ENCODE measurements at regions not wholly inside any gene's neighbourhood (a gene's known extent, or its start where the extent isn't known, plus 50 kb on each side); places are given as distances from the start of the nearest gene placed in this dataset.
A peak's percentile ranks its signal among the peaks of the same experiment; 100 is the strongest.
"Not testable (repeated sequence)": the region's sequence is repeated elsewhere in the genome, so short reads cannot be mapped to it uniquely, and the experiment has no call there.

DNA sequence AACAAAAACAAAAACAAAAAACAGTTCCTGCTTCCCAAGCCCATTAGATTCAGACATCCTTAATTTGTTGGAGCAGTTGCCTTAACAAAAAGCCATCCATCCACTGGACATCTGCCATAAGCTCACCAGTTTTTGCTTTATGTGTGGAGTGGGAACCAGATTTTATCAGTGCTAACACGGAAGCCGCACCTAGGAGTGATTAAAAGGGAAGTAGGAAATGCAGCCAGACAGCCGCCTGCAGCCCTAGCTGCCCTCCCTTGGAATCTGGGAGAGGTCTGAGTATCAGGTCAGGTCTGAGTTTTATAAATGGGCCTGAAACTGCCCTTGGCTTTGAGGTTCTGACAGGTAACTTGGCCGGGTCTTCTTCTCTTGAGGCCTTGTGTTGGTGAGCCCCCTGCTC is 106.6 kb upstream of the MTLN start:
- not testable (repeated sequence) for H3K4me3 ChIP-seq, H3K27me3 ChIP-seq, H3K9me3 ChIP-seq, H3K4me1 ChIP-seq, DNase-seq, H3K36me3 ChIP-seq, H3K27ac ChIP-seq

DNA sequence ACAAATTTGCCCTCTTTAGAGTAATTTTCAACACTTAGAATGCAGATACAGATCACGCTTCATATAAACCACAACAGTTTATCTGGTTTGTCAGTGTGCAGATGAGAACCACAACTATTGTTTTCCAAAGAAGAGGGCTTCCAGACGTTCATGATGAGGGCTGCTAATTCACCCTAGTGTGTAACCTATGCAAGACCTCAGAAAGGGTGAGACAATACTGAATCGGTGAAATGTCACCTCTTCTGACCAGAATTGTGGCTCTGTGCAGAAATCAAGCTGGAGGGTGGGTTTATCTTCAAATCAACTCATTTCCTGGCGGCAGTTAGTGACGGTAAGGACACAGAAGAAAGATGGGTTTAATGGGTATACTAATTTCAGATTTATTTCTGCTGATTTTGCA is 105.0 kb upstream of the MTLN start:
- not testable (repeated sequence) for H3K36me3 ChIP-seq, H3K4me3 ChIP-seq, H3K27ac ChIP-seq, H3K4me1 ChIP-seq, H3K9me3 ChIP-seq, H3K27me3 ChIP-seq, DNase-seq

DNA sequence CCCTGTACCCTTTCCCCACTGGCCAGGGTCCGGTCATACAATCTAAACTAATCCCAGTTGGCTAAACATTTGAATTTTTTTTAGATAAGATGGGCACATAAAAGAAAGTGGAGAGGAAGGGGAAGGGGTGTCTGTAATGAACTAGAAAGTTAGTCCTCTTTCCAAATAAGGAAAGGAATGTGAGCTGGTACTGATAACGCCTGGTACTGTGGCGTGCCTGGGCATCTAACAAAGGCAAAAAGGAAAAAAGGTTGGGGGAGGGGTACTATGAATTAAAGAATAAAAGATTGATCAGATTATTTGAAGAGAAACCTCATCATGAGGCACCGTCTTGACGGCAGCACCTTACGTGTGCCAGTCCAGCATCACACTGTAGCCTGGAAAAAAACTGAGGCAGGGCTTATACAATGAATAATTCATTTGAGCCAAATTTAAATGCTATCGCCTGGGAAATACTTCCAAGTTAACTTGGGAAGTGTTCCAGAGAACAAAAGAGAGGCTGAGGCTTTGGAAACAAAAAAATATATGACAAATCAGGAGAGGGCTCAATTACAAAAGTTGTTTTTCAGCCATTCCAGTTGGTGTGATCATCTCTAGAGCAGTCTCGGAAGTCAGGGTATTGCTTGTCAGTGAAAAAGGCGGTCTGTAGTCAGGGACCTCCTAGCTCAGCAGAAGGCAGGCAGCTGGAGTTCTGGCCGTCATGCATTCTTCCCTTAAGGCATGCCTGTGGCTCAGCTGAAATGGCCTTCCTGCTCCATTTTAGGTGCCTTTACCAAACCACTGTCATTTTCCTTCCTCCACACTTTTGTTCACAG is 103.9 kb upstream of the MTLN start:
- not testable (repeated sequence) for DNase-seq, H3K27ac ChIP-seq

DNA sequence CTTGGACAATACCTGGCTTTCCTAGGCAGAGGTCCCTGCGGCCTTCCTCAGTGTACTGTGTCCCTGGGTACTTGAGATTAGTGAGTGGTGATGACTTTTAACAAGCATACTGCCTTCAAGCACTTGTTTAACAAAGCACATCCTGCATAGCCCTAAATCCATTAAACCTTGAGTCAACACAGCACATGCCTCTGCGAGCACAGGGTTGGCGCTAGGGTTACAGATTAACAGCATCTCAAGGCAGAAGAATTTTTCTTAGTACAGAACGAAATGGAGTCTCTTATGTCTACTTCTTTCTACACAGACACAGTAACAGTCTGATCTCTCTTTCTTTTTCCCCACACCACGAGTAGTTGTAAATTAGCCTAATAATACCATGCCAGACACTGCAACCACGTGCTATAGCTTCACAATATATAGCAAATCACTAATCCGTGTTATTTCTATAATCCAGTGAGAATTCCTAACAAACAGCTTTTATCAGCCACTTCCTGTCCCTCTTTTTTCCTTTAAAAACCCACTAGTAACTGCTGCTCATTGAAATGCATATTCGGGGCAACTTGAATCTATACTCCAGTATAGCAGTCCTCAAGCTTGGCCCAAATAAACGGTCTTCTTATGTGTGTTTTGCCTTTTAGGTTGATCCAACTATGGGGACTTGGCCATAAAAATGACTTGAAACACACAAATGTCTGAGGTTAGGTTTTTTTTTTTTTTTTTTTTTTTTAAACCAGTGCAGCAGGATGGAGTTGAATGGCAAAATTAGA is 102.9 kb upstream of the MTLN start:
- not testable (repeated sequence) for H3K27me3 ChIP-seq, DNase-seq, H3K27ac ChIP-seq, H3K9me3 ChIP-seq, H3K36me3 ChIP-seq, H3K4me3 ChIP-seq, H3K4me1 ChIP-seq

More for the DNA sequence above, 103.9 kb upstream of the MTLN start:
- not testable (repeated sequence) for H3K4me3 ChIP-seq, H3K36me3 ChIP-seq, H3K27me3 ChIP-seq, H3K9me3 ChIP-seq, H3K4me1 ChIP-seq

DNA sequence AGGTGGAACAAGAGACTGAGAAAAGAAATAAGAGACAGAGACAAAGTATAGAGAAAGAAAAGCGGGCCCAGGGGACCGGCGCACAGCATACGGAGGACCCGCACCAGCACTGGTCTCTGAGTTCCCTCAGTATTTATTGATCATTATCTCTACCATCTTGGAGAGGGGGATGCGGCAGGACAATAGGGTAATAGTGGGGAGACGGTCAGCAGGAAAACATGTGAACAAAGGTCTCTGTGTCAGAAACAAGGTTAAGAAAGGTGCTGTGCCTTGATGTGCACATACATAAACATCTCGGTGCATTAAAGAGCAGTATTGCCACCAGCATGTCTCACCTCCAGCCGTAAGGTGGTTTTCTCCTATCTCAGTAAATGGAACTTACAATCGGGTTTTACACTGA is 102.1 kb upstream of the MTLN start:
- H3K4me1 ChIP-seq: not testable (repeated sequence)

DNA sequence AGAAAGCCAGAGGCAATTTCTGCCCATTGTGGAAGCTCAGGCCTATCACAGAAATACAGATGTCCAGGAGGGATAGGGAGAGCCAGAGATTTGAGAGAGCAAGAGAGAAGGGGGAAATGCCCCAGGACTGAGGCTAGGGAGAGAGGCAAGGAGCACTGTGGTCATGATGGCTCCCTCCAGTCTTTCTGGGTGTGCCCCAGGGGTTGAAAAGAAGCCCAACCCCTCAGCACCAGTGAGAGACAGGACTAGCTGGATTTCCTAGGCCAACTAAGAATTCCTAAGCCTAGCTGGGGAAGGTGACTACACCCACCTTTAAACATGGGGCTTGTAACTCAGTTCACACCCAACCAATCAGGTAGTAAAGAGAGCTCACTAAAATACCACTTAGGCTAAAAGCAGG is 100.7 kb upstream of the MTLN start:
- DNase-seq, H3K27ac ChIP-seq, H3K4me3 ChIP-seq, H3K9me3 ChIP-seq, H3K4me1 ChIP-seq, H3K27me3 ChIP-seq, H3K36me3 ChIP-seq: not testable (repeated sequence)

More for the DNA sequence above, 102.1 kb upstream of the MTLN start:
- not testable (repeated sequence) for DNase-seq, H3K36me3 ChIP-seq, H3K4me3 ChIP-seq, H3K27me3 ChIP-seq, H3K9me3 ChIP-seq
- peak overlapping the region in 2 of 4 donors; percentile 52 to 59 for H3K27ac ChIP-seq

DNA sequence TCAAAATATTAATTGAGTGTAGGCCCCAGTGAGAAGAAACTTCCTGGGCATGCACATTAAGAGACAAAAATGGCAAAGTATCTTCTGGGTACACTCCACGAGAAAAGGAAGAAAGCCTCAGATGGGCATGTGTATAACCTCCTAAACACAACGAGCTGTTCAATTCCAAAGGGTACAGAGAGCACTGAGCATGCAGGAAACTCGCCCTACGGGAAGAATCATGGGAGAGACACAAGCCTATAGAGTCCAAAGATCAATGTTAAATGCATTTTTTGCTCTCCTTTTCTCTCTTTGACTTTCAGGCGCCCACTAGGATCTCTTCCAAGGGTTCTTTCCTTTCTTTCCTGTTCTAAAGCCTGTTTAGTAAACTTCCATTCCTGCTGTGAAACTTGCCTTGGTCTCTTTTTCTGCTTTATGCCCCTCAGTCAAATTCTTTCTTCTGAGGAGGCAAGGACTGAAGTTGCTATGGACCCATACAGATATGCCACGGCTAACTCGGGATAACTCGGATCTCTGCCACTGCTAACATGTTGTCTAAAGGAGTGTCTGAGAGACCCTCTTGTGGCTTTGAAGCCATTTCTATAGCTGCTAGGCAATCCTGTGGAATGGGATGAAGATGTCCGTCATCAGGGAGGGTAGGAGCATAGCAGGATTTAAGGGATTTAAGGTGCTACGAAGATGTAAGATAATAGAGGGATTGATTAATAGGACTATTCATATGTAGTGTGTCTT is 99.5 kb upstream of the MTLN start:
- not testable (repeated sequence) for H3K4me3 ChIP-seq, H3K27me3 ChIP-seq, H3K4me1 ChIP-seq, H3K9me3 ChIP-seq, H3K36me3 ChIP-seq
- H3K27ac ChIP-seq: peak overlapping the region in 1 of 4 donors; percentile 56
- DNase-seq: peak in 1 of 3 donors; percentile 80

DNA sequence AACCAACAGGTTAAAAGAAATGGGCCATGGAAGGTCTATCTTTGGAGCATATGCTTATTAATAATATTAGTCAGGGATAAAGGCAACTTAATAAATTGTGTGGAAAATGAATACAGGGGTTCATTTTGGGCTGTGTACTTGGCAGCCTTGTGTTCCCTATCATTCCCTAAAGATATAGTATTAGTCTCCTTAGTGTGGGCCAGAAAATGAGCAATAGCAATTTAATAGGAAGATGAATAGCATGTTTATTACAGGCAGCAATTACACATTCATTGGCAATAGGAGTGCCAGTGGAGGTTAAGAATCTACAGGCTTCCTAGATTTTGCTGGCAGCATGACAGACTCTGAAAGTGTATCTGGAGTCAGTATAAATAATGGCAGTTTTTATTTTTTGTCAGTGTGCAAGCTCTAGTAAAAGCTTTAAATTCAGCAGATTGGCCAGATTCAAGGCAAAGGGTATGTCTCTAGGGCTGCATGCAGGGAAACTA is 98.7 kb upstream of the MTLN start:
- not testable (repeated sequence) for H3K36me3 ChIP-seq, H3K4me1 ChIP-seq, H3K27ac ChIP-seq, H3K9me3 ChIP-seq, H3K4me3 ChIP-seq, DNase-seq, H3K27me3 ChIP-seq

DNA sequence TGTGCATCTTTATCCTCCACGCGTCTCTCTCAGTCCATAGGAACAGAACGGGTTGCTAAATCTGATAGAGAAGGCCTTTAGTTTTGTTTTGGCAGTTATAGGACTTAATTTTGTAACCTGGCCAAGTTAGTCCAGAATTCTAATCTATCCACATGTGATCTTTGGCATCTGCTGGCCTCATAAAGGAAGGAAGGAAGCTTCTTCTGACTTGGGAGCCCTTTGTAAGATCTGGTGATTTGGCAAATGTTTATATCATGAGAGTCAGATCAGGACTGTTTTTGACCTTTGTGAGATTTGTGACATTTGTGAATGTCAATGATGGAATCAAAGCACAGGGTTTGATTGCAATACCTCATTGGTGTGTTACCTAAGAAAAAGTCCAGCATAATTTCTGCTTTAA is 96.4 kb upstream of the MTLN start:
- not testable (repeated sequence) for H3K27ac ChIP-seq, H3K9me3 ChIP-seq, DNase-seq, H3K36me3 ChIP-seq, H3K27me3 ChIP-seq, H3K4me1 ChIP-seq, H3K4me3 ChIP-seq

DNA sequence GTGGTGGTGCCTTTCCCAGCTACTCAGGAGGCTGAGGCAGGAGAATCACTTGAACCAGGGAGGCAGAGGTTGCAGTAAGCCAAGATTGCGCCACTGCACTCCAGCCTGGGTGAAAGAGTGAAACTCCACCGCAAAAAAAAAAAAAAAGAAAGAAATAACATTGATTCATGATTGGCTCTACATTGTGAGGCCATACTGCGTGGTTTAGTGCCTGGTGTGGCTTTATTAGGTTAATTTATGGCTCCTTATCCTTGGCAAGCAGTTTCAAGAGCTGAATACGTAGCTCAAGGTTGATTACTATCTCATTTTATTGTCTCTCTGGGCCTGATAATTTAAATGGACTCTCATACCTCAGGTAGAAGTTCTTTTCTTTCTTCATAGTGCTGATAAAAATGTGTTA is 80.5 kb upstream of the MTLN start:
- H3K27ac ChIP-seq, H3K27me3 ChIP-seq, H3K4me3 ChIP-seq, H3K36me3 ChIP-seq, H3K4me1 ChIP-seq, DNase-seq, H3K9me3 ChIP-seq: not testable (repeated sequence)

DNA sequence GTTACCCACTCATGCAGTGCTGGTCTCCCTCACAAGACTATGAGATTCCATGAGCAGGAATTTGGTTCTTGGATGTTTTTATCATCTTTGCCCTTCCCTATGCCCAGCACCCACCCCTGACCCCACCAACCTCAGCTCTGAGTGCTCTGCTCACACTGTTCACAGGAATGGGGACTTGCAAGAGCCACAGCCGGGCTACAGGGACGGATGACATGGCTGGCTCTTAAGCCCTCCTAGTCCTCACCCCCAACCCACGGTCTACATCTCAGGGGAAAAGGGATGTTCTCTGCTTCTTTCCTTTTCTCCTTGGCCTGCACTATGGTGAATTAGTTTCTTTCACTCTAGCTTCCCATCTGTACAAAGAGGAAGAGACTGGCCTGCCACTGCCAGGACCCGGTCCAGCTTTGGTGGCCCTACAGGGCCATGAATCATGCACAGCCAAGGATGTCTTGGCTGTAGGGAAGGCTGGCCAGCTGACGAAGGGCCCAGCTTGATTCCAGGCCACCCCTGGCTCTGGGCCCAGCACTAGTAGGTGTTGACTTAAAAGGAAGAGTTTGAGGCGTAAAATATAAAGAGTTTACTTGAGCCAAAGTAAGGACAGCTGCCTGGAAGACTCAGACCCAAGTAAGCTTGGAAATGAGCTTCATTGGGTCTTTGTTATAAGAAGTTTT is 79.7 kb upstream of the MTLN start:
- H3K27me3 ChIP-seq, H3K36me3 ChIP-seq, H3K4me1 ChIP-seq, H3K4me3 ChIP-seq, H3K9me3 ChIP-seq: not testable (repeated sequence)
- peak in 1 of 3 donors; percentile 45 for DNase-seq
- H3K27ac ChIP-seq: peak overlapping the region in 3 of 4 donors; percentile 51 to 68 (median 60)

DNA sequence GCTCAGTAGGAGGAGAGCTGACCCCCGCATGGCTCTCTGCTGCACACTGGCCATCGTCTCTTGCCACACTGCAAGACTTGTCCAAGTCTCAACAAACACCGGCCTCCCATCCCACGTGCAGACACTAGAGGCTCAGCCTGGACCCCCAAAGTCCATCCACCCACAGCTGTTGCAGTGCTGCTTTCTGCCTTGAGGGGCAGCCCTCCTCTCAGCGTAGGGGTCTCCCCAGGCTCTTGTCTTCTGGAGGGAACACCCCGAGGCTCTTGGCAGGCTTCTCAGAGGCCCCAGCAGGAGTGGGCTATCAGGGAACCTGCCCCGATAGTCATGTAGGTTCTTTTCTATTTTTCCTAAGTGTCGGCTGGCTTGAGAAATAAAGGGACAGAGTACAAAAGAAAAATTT is 75.5 kb upstream of the MTLN start:
- DNase-seq, H3K27ac ChIP-seq, H3K36me3 ChIP-seq, H3K9me3 ChIP-seq, H3K4me1 ChIP-seq, H3K27me3 ChIP-seq, H3K4me3 ChIP-seq: not testable (repeated sequence)

DNA sequence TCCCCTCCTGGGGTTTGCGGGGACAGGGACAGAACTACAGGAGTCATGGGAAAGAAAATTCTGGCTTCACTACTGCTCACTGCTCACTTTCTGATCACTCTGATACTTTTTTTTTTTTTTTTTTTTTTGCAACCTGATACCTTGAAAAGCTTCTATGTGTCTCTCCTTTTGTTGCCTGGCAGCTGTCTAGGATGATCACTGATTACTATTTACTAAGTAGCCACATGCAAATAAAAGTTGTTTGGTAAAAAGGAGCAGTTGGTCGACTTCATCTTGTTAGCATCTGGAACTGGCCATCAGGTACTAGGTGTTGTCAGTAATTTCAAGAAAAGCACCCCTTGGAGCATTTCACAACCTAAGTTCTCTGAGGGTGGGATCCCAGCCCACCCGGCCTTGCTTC is 74.9 kb upstream of the MTLN start:
- not testable (repeated sequence) for H3K4me1 ChIP-seq, H3K27me3 ChIP-seq, H3K36me3 ChIP-seq, DNase-seq, H3K9me3 ChIP-seq, H3K4me3 ChIP-seq, H3K27ac ChIP-seq

DNA sequence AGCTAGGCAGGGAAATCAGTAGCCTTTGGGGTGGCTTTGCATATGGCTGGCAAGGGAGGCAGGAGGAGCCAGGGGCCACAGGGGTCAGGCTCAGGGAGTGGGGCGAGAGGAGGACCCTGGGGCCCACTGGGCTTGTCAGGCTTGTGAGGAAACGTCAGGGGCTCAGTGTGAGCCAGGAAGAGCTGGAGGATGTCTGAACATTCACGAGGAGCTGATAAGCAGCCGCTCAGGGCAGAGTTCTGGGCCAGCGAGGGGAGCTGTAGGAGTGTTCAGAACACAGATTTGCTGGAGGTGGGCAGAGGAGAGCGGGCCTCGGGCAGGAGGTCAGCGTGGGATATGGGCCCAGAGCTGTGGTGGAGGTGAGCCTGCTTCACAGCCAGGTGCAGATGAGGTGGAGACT is 72.7 kb upstream of the MTLN start:
- not testable (repeated sequence) for H3K4me1 ChIP-seq, H3K9me3 ChIP-seq

More for the DNA sequence above, 72.7 kb upstream of the MTLN start:
- not testable (repeated sequence) for DNase-seq, H3K27ac ChIP-seq, H3K27me3 ChIP-seq, H3K4me3 ChIP-seq, H3K36me3 ChIP-seq

Measured in Peyer's patch (tissue), 4 donors.